Lung (tissue), 11 donors: ENCODE measurements at regions not wholly inside any gene's neighbourhood (a gene's known extent, or its start where the extent isn't known, plus 50 kb on each side); places are given as distances from the start of the nearest gene placed in this dataset.
A peak's percentile ranks its signal among the peaks of the same experiment; 100 is the strongest.
"Not testable (repeated sequence)": the region's sequence is repeated elsewhere in the genome, so short reads cannot be mapped to it uniquely, and the experiment has no call there.

ENCODE experiments used
- ATAC-seq: fragments of 200-7000 bp; cut with Tn5 transposase; one replicate; pipeline ENCODE4 v1.9.1; 2020; ENCODE audit warnings: moderate number of reproducible peaks; ENCODE audit not compliant: insufficient read depth, low FRiP score
- DNase-seq, 3 donors: peaks; one replicate each; pipeline ENCODE4 v3.0.0-alpha.2; 2013 to 2017
- H3K27ac ChIP-seq, 2 donors: one replicate each; pipeline ENCODE4 v1.5.1; 2013; ENCODE audit warnings: mild to moderate bottlenecking in 2 of 2, moderate library complexity in 2 of 2, control low read depth in 1 of 2, inconsistent platforms in 1 of 2, low read depth in 1 of 2, low read length in 1 of 2
- H3K27me3 ChIP-seq, 3 donors: one replicate each; pipeline ENCODE4 v1.5.1; 2013; ENCODE audit warnings: low read length in 2 of 3; ENCODE audit not compliant: control insufficient read depth in 3 of 3, insufficient read depth in 3 of 3
- H3K36me3 ChIP-seq, 4 donors: one replicate each; pipeline ENCODE4 v1.5.1; 2013; ENCODE audit warnings: low read length in 4 of 4, mild to moderate bottlenecking in 1 of 4, moderate library complexity in 1 of 4; ENCODE audit not compliant: control insufficient read depth in 4 of 4, insufficient read depth in 4 of 4
- H3K4me1 ChIP-seq, 5 donors: one replicate each; pipeline ENCODE4 v1.5.1; 2013; ENCODE audit warnings: low read length in 5 of 5, mild to moderate bottlenecking in 2 of 5, moderate library complexity in 1 of 5; ENCODE audit not compliant: control insufficient read depth in 5 of 5, insufficient read depth in 5 of 5
- H3K4me3 ChIP-seq: one replicate; pipeline ENCODE4 v1.5.1; 2013; ENCODE audit warnings: mild to moderate bottlenecking, control low read depth, moderate library complexity
- H3K9ac ChIP-seq, 2 donors: one replicate each; pipeline ENCODE4 v1.5.1; 2013; ENCODE audit warnings: low read length in 2 of 2, control low read depth in 1 of 2; ENCODE audit not compliant: insufficient read depth in 1 of 2
- H3K9me3 ChIP-seq, 4 donors: one replicate each; pipeline ENCODE4 v1.5.1; 2013; ENCODE audit warnings: low read length in 3 of 4, mild to moderate bottlenecking in 1 of 4, moderate library complexity in 1 of 4; ENCODE audit not compliant: control insufficient read depth in 4 of 4, insufficient read depth in 3 of 4
- WGBS, 2 donors: extraction: QIAGEN DNeasy Blood & Tissue Kit; methylation state at CpG; one replicate each; pipeline ENCODE4 v1.1.7; 2013; 5-methylcytosine and 5-hydroxymethylcytosine counted together
- TF ChIP-seq, protein P1 (sequence below): IDR thresholded peaks from 2 replicates; pipeline ENCODE4 v1.5.1; 2012; ENCODE audit warnings: mild to moderate bottlenecking; ENCODE audit errors: control extremely low read depth, extremely low read depth
- donor health status: control.
- donor health status: control.
- donor health status: Bipolar disorder and iron deficiency.
- donor health status: healthy.
- donor health status: DM: yes; HTN: yes; CAD: no.

DNA sequence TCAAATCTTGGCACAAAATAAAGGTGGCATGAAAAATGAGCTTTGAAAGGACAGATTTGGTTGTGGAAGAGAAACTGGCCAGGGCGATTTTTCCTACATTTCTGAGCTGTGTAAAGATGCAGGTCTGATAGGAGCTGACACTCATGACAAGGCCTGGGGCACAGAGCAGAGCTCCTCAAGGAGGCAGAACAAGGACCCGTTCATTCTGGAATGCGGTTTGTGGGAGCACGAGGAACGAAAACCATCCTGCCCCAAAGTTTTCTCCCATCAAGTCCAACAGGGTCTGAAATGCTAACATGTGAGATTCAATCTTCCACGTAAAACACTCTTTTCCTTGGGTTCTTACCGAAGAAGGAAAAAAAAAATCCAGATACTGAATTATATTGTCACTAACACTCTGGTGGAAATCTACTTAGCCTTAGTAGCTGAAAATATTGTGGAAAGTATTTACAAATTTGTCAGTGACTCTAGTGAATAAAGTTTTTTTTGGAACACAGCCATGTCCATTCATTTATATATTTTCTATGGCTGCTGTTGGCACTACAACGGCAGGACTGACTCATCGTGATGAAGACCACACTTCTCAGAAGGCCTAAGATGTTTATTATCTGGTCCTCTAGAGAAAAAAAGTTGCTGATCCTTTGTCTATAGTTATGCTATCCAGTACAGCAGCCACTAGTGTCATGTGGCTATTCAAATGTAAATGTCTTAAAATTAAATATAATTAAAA lies 215.7 kb downstream of the BAMBI start:
- H3K27me3 ChIP-seq = no peaks in the 10 kb centered on the region
- no peak overlapping the region for H3K27ac ChIP-seq
- peaks cover 0 to 8% (median 0%) of the 10 kb centered on the region in 5 donors for H3K4me1 ChIP-seq
- H3K4me3 ChIP-seq = no peak overlapping the region
- H3K9ac ChIP-seq = no peak overlapping the region
- DNase-seq (peak in 2 of 3 donors; percentile 56 to 67), ATAC-seq (no peak)
- no peaks in the 10 kb centered on the region for H3K9me3 ChIP-seq
- no peaks in the 10 kb centered on the region for H3K36me3 ChIP-seq
- WGBS, 2 donors = 75 to 86% methylated on average over 9 of the region's 9 CpGs
- TF ChIP-seq, protein P1, sequence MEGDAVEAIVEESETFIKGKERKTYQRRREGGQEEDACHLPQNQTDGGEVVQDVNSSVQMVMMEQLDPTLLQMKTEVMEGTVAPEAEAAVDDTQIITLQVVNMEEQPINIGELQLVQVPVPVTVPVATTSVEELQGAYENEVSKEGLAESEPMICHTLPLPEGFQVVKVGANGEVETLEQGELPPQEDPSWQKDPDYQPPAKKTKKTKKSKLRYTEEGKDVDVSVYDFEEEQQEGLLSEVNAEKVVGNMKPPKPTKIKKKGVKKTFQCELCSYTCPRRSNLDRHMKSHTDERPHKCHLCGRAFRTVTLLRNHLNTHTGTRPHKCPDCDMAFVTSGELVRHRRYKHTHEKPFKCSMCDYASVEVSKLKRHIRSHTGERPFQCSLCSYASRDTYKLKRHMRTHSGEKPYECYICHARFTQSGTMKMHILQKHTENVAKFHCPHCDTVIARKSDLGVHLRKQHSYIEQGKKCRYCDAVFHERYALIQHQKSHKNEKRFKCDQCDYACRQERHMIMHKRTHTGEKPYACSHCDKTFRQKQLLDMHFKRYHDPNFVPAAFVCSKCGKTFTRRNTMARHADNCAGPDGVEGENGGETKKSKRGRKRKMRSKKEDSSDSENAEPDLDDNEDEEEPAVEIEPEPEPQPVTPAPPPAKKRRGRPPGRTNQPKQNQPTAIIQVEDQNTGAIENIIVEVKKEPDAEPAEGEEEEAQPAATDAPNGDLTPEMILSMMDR = no peak

DNA sequence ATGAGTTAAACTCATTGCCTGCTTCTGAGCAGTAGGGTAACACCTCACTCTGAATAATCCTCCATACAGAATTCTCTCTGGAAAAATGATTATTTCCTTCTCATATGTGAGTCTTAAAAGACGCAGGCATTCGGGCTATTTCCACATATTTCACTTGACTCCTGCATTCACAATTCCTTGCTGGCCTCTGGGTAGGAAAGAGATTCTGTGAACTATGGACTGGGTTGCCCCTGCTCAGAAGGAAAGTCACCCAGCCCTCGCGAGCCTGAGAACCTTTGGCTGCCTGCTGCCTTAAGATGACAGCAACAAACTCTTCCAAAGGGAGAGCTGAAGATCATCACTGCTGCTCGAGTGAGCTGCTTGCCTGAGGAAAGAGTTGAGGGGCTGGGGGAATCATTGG lies 216.8 kb downstream of the BAMBI start:
- no peaks in the 10 kb centered on the region for H3K36me3 ChIP-seq
- 88 to 89% methylated on average over 5 of the region's 5 CpGs for WGBS, 2 donors
- no peak overlapping the region for H3K4me3 ChIP-seq
- no peak overlapping the region for H3K27ac ChIP-seq
- peaks cover 0 to 8% (median 0%) of the 10 kb centered on the region in 5 donors for H3K4me1 ChIP-seq
- TF ChIP-seq, protein P1 = no peak
- H3K9me3 ChIP-seq = no peaks in the 10 kb centered on the region
- H3K9ac ChIP-seq = no peak overlapping the region
- ATAC-seq (no peak), DNase-seq (no peak)
- H3K27me3 ChIP-seq = no peaks in the 10 kb centered on the region

DNA sequence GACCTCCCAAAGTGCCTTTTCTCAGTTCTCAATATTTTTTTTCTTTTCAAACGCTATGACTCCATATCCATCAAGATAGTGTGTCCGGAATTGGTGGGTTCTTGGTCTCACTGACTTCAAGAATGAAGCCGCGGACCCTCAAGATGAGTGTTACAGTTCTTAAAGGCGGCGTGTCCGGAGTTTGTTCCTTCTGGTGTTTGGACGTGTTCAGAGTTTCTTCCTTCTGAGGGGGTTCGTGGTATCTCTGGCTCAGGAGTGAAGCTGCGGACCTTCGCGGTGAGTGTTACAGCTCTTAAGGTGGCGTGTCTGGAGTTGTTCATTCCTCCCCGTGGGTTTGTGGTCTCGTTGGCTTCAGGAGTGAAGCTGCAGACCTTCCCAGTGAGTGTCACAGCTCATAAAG lies 218.3 kb downstream of the BAMBI start:
- ATAC-seq, DNase-seq, H3K36me3 ChIP-seq, H3K4me3 ChIP-seq, H3K27ac ChIP-seq, H3K9me3 ChIP-seq, H3K9ac ChIP-seq, H3K4me1 ChIP-seq, H3K27me3 ChIP-seq: not testable (repeated sequence)
- 90 to 91% methylated on average over 15 of the region's 15 CpGs for WGBS, 2 donors

DNA sequence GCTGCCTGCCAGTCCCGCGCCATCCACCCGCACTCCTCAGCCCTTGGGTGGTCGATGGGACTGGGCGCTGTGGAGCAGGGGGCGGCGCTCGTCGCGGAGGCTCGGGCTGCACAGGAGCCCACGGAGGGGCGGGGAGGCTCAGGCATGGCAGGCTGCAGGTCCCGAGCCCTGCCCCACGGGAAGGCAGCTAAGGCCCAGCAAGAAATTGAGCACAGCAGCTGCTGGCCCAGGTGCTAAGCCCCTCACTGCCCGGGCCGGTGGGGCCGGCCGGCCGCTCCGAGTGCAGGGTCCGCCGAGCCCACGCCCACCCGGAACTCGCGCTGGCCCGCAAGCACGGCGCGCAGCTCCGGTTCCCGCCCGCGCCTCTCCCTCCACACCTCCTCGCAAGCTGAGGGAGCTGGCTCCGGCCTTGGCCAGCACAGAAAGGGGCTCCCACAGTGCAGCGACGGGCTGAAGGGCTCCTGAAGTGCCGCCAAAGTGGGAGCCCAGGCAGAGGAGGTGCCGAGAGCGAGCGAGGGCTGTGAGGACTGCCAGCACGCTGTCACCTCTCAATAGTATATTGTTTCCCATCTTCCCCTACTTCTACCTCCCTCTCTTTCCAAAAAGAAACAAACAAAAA lies 219.6 kb downstream of the BAMBI start:
- not testable (repeated sequence) for H3K4me1 ChIP-seq, H3K4me3 ChIP-seq, H3K9ac ChIP-seq, H3K27me3 ChIP-seq, ATAC-seq, H3K36me3 ChIP-seq, H3K9me3 ChIP-seq, DNase-seq, H3K27ac ChIP-seq
- 95 to 97% methylated on average over 39 to 44 of the region's 44 CpGs for WGBS, 2 donors
